Parathyroid adenoma (tissue), 2 donors: ENCODE measurements at regions not wholly inside any gene's neighbourhood (a gene's known extent, or its start where the extent isn't known, plus 50 kb on each side); places are given as distances from the start of the nearest gene placed in this dataset.

Experiments
- H2AFZ ChIP-seq: fragments of 300-600 bp; sonication (generic); one replicate; pipeline ENCODE4 v1.7.0; 2017; ENCODE audit warnings: antibody characterized with exemption, mild to moderate bottlenecking
- H3K27ac ChIP-seq: fragments of 300-600 bp; sonication (generic); one replicate; pipeline ENCODE4 v1.7.0; 2017
- H3K27me3 ChIP-seq: fragments of 300-600 bp; sonication (generic); one replicate; pipeline ENCODE4 v1.7.0; 2017; ENCODE audit warnings: low read length; ENCODE audit not compliant: control insufficient read depth, insufficient read depth
- H3K36me3 ChIP-seq: fragments of 300-600 bp; sonication (generic); one replicate; pipeline ENCODE4 v1.7.0; 2017; ENCODE audit warnings: low read length; ENCODE audit not compliant: control insufficient read depth, insufficient read depth
- H3K4me1 ChIP-seq: fragments of 300-600 bp; sonication (generic); one replicate; pipeline ENCODE4 v1.7.0; 2017; ENCODE audit warnings: control low read depth
- H3K4me2 ChIP-seq: fragments of 300-600 bp; sonication (generic); one replicate; pipeline ENCODE4 v1.7.0; 2017; ENCODE audit warnings: low read length
- H3K4me3 ChIP-seq: fragments of 300-600 bp; sonication (generic); one replicate; pipeline ENCODE4 v1.7.0; 2017; ENCODE audit warnings: low read depth, low read length
- H3K79me2 ChIP-seq: fragments of 300-600 bp; sonication (generic); one replicate; pipeline ENCODE4 v1.7.0; 2017; ENCODE audit warnings: control low read depth
- H3K9ac ChIP-seq: fragments of 300-600 bp; sonication (generic); one replicate; pipeline ENCODE4 v1.7.0; 2017; ENCODE audit warnings: mild to moderate bottlenecking
- H3K9me3 ChIP-seq: fragments of 300-600 bp; sonication (generic); one replicate; pipeline ENCODE4 v1.7.0; 2017; ENCODE audit warnings: low read length; ENCODE audit not compliant: control insufficient read depth
- CTCF ChIP-seq: fragments of 300-600 bp; sonication (generic); IDR thresholded peaks from one replicate; pipeline ENCODE4 v1.7.0; 2017; ENCODE audit warnings: antibody characterized with exemption, mild to moderate bottlenecking
- donor health status: primary hyperparathyroidism.

DNA sequence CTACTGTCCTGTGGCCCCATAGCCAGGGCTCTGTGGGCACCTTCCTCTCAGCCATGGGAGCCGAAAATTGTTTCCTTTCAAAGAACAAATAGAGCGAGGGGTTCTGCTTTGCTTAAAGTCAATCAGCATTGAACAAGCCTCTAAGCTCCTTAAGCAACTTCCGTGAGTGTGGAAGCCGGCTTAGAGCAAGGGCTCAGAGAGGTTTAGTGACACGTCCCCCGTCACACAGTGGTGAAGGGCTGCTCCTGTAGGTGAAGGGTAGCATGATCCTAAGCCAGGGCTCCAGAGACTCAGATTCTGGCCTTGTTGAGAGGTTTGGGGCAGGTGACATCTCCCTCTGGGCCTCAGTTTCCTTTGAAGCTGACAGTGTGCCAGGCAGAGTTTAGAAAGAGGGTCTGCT is 94.0 kb upstream of the WNT4 start:
- Histone ChIP-seq H3K4me1 (no peaks in the 10 kb centered on the region), H3K27ac (no peak overlapping the region), H3K79me2 (no peaks in the 10 kb centered on the region), H3K4me3 (no peak overlapping the region), H3K27me3 (no peaks in the 10 kb centered on the region), H3K9ac (no peak overlapping the region), H2AFZ (no peak overlapping the region), H3K9me3 (no peaks in the 10 kb centered on the region), H3K4me2 (no peak overlapping the region), H3K36me3 (no peaks in the 10 kb centered on the region)
- no peak for TF ChIP-seq CTCF

GRCh38 chr1:22237433-22238093 is 94.7 kb upstream of the WNT4 start:
- Histone ChIP-seq H3K27me3 (no peaks in the 10 kb centered on the region), H3K79me2 (no peaks in the 10 kb centered on the region), H2AFZ (no peak overlapping the region), H3K4me1 (no peaks in the 10 kb centered on the region), H3K9me3 (no peaks in the 10 kb centered on the region), H3K36me3 (no peaks in the 10 kb centered on the region), H3K9ac (no peak overlapping the region), H3K4me2 (no peak overlapping the region), H3K4me3 (no peak overlapping the region), H3K27ac (no peak overlapping the region)
- TF ChIP-seq CTCF = no peak

- Histone ChIP-seq H3K9me3 (no peaks in the 10 kb centered on the region), H2AFZ (no peak overlapping the region), H3K36me3 (no peaks in the 10 kb centered on the region), H3K9ac (no peak overlapping the region), H3K4me1 (no peaks in the 10 kb centered on the region), H3K4me2 (no peak overlapping the region), H3K4me3 (no peak overlapping the region), H3K27ac (no peak overlapping the region), H3K79me2 (no peaks in the 10 kb centered on the region), H3K27me3 (no peaks in the 10 kb centered on the region)
- TF ChIP-seq CTCF = no peak
Measured at GRCh38 chr1:22238356-22239224, 95.7 kb upstream of the WNT4 start.

GRCh38 chr1:22239378-22239777 is 96.5 kb upstream of the WNT4 start:
- no peak overlapping the region for H3K9ac ChIP-seq
- no peaks in the 10 kb centered on the region for H3K36me3 ChIP-seq
- no peaks in the 10 kb centered on the region for H3K4me1 ChIP-seq
- H3K79me2 ChIP-seq = no peaks in the 10 kb centered on the region
- H2AFZ ChIP-seq = no peak overlapping the region
- no peak overlapping the region for H3K4me2 ChIP-seq
- H3K4me3 ChIP-seq = no peak overlapping the region
- no peak for TF ChIP-seq CTCF
- H3K27ac ChIP-seq = no peak overlapping the region
- no peaks in the 10 kb centered on the region for H3K9me3 ChIP-seq
- H3K27me3 ChIP-seq = no peaks in the 10 kb centered on the region
